Naive thymus-derived CD8-positive, alpha-beta T cell (primary cell): ENCODE measurements at regions not wholly inside any gene's neighbourhood (a gene's known extent, or its start where the extent isn't known, plus 50 kb on each side); places are given as distances from the start of the nearest gene placed in this dataset.
A peak's percentile ranks its signal among the peaks of the same experiment; 100 is the strongest.
"Not testable (repeated sequence)": the region's sequence is repeated elsewhere in the genome, so short reads cannot be mapped to it uniquely, and the experiment has no call there.

Source experiments
- ATAC-seq, 2 donors: fragments of 150-1000 bp; cut with Tn5 transposase in 1 of 2; sonication (Bioruptor Pico), chemical (Tn5 transposase) in 1 of 2; 1 replicate in 1 of 2; 2 replicates in 1 of 2; pipeline ENCODE4 v1.10.0; 2021; ENCODE audit warnings: mild to moderate bottlenecking in 2 of 2, moderate library complexity in 2 of 2
- POLR2A ChIA-PET: fragments of 350-600 bp; sonication (Branson Sonifier 250); formaldehyde crosslinking; loops from one replicate; lab custom pipeline; 2021; ENCODE audit warnings: antibody characterized with exemption; lab: Charles Lee
- DNase-seq, 10 donors: peaks; one replicate each; pipeline versions ENCODE4 v3.0.0 to v3.0.0-alpha.2; 2020 to 2022
- H3K27ac Mint-ChIP-seq, 10 donors: one replicate each; pipeline ENCODE4 v1.8.0; 2020 to 2022; ENCODE audit warnings: mild to moderate bottlenecking in 10 of 10, mixed read lengths in 10 of 10, moderate library complexity in 4 of 10, inconsistent platforms in 1 of 10
- H3K27me3 Mint-ChIP-seq, 5 donors: one replicate each; pipeline ENCODE4 v1.8.0; 2021 to 2022; ENCODE audit warnings: mixed read lengths in 5 of 5
- H3K36me3 Mint-ChIP-seq, 3 donors: one replicate each; pipeline ENCODE4 v1.8.0; 2020 to 2022; ENCODE audit warnings: mixed read lengths in 3 of 3, mild to moderate bottlenecking in 2 of 3, inconsistent platforms in 1 of 3
- H3K4me1 Mint-ChIP-seq, 4 donors: one replicate each; pipeline ENCODE4 v1.8.0; 2021 to 2022; ENCODE audit warnings: mixed read lengths in 4 of 4
- H3K4me3 Mint-ChIP-seq, 10 donors: one replicate each; pipeline ENCODE4 v1.8.0; 2020 to 2022; ENCODE audit warnings: mild to moderate bottlenecking in 10 of 10, mixed read lengths in 10 of 10, moderate library complexity in 6 of 10, inconsistent platforms in 1 of 10
- H3K9me3 Mint-ChIP-seq, 9 donors: one replicate each; pipeline ENCODE4 v1.8.0; 2020 to 2022; ENCODE audit warnings: mixed read lengths in 9 of 9, mild to moderate bottlenecking in 3 of 9, inconsistent platforms in 1 of 9, moderate library complexity in 1 of 9

DNA sequence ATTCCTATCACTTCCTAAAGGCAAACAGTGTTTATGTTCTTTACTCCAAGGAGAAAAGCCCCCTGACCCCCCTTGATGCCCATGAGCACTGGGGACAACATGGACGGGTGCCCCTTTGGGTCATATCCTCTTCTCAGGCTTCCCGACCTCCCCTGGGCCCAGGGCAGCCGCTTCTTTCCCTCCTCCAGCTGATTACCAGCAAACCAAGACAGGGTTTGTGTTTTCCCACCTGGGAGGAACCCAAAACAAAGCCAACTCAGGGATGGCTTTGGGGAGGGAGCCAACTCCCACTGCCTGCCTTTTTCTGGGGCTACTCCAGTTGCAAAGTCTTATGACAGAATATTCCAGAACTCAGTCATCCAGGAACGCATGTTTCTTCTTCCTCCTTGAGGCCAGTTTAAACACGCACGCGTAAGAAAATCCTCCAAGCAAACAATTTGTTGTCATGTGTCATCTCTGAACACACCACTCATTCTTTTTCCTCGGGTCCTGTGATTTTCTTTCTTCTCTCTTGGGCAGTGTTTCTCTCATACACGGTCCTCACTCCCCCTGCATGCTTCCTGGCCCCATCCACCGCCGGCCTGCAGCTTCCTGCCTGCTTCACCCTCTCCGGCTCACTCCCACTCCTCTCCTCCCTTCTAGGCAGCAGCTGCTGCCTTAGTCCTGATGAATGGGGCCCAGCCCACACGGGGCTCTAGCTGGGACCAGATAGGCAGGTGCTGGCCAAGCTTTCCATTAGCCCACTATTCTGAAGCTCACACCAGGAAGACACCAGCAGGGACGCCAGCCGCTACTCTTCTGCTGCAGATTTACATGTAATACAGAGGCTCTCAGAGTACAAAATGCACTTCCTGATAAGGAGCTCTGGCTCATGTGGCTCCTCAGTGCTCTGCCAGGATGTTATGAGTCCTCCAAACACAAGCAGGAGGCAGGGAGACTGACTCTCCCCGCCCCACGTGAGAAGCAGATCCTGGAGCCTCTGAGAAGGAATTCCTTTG lies 116.7 kb upstream of the VOPP1 start:
- DNase-seq, ATAC-seq, H3K36me3 Mint-ChIP-seq, H3K4me1 Mint-ChIP-seq, POLR2A ChIA-PET, H3K4me3 Mint-ChIP-seq, H3K9me3 Mint-ChIP-seq: not testable (repeated sequence)
- H3K27ac Mint-ChIP-seq = peak overlapping the region in 1 of 10 donors; percentile 67
- H3K27me3 Mint-ChIP-seq = peaks cover 0 to 31% (median 6%) of the 10 kb centered on the region in 5 donors

DNA sequence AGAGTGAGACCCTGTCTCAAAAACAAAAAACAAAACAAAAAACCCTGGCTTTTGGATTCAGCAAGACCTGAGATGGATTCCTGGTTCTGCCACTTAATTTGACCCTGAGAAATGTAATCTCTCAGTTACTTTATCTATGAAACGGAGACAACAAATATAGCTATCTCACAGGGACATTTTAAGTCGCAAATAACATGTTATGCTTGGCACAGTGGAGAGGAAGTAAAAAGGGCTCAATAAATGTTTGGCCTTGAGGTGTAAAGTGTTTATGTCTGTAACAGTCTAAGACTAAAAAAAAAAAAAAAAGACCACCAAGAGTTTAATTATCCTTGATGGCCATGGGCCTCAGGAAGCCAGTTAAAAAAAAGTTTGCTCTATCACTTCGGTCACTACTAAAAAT lies 116.0 kb upstream of the VOPP1 start:
- POLR2A ChIA-PET, H3K36me3 Mint-ChIP-seq, ATAC-seq, H3K9me3 Mint-ChIP-seq, DNase-seq, H3K4me3 Mint-ChIP-seq, H3K4me1 Mint-ChIP-seq, H3K27ac Mint-ChIP-seq: not testable (repeated sequence)
- peaks cover under 1 to 37% (median 7%) of the 10 kb centered on the region in 5 donors for H3K27me3 Mint-ChIP-seq

DNA sequence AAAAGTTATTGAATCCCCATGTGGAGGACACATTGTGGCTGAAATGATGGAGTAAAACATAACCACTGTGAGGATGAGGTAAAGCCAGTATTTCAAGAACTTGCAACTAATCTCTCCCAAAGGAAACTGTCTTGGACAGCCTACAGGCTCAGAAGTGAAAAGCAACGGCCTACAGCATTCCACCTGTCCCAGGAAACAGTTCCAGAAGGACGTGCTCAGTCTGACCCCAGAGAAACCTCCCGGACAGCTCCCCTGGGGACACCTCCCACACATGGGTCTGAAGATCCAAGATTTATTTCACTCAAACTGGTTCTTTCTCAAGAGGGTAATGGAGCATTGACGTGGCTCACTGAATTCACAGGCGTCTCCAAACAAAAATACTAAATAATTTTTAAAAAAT lies 115.0 kb upstream of the VOPP1 start:
- H3K4me1 Mint-ChIP-seq, H3K27ac Mint-ChIP-seq, POLR2A ChIA-PET, DNase-seq, H3K36me3 Mint-ChIP-seq, H3K9me3 Mint-ChIP-seq, ATAC-seq, H3K4me3 Mint-ChIP-seq: not testable (repeated sequence)
- peaks cover 4 to 42% (median 10%) of the 10 kb centered on the region in 5 donors for H3K27me3 Mint-ChIP-seq

DNA sequence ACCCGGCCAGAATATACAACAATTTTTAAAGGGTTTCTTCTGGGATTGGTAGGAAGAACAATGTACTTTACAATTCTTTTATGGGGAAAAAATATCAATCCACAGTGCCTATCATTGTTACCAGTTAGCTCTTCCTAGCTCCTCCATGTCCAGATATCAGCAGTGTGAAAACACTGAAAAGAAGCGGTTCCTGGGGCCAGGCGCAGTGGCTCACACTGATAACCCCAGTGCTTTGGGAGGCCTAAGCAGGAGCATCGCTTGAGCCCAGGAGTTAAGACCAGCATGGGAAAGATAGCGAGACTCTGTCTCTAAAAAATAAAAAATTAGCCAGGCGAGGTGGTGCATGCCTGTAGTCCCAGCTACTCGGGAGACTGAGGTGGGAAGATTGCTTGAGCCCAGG lies 114.5 kb upstream of the VOPP1 start:
- POLR2A ChIA-PET, H3K4me1 Mint-ChIP-seq, H3K4me3 Mint-ChIP-seq, H3K9me3 Mint-ChIP-seq, DNase-seq, ATAC-seq, H3K36me3 Mint-ChIP-seq: not testable (repeated sequence)
- Mint-ChIP-seq H3K27ac (peak overlapping the region in 1 of 10 donors; percentile 71), H3K27me3 (peaks cover 4 to 42% (median 10%) of the 10 kb centered on the region in 5 donors)

DNA sequence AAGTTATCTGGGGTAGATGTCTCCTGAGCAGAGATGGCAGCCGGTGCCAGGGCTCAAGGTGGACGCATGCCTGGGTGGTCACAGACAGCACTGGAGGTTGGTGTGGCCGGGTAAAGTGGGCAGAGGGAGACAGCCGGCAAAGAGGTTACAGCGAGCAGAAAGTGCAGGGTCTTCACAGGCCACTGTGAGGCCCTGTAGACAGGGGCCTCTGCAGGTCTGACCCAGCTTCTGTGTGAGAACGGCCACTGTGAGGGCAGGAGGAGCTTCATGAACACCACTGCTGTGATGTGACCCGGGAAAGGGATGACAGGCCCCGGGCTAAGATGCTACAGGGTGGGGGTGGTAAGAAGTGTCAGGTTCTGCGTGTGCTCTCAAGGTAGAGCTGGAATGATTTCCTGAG lies 111.2 kb upstream of the VOPP1 start:
- H3K27ac Mint-ChIP-seq, H3K4me1 Mint-ChIP-seq, H3K36me3 Mint-ChIP-seq, H3K9me3 Mint-ChIP-seq, ATAC-seq, DNase-seq, H3K4me3 Mint-ChIP-seq, POLR2A ChIA-PET: not testable (repeated sequence)
- peaks cover 4 to 32% (median 7%) of the 10 kb centered on the region in 5 donors for H3K27me3 Mint-ChIP-seq

DNA sequence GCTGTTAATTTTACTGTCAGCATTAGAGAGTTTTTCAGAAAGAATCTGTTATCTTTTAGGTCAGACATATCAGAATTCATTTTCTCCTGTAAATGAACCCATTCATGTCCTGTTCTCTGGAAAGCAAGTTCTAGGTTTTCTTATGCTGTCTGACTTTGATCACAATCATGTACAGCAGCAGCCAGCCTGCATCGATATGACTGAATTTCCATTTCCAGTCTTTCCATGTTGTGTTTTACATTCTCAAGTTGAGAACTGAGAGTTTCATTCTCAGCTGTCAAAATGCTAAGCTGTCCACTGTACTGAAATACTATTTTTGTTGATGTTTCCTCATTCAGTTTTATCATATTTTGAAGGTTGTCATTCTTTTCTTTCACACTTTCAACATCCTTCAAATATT lies 103.3 kb upstream of the VOPP1 start:
- H3K27me3 Mint-ChIP-seq, H3K9me3 Mint-ChIP-seq, H3K36me3 Mint-ChIP-seq, DNase-seq, H3K27ac Mint-ChIP-seq, ATAC-seq, H3K4me3 Mint-ChIP-seq, H3K4me1 Mint-ChIP-seq, POLR2A ChIA-PET: not testable (repeated sequence)

DNA sequence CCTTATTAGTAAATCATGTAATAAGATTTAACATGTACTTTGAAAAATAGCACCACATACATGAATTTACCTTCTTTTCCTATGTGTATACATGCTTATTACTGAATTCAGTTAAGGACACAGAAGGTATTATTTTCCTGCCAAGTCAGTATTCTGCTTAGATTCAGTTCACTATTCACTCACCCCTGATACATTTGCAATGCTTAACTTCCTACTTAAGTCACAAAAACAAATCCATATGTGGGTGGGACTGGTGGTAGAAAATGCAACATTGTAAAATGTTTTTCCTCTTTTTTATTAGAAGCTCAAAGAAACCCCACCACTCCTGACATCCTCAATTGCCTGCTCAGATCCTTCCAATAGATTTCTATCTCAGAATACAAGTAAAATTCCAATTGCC lies 101.2 kb upstream of the VOPP1 start:
- H3K27ac Mint-ChIP-seq, H3K4me1 Mint-ChIP-seq, DNase-seq, POLR2A ChIA-PET, H3K4me3 Mint-ChIP-seq, H3K36me3 Mint-ChIP-seq, H3K9me3 Mint-ChIP-seq, ATAC-seq, H3K27me3 Mint-ChIP-seq: not testable (repeated sequence)

DNA sequence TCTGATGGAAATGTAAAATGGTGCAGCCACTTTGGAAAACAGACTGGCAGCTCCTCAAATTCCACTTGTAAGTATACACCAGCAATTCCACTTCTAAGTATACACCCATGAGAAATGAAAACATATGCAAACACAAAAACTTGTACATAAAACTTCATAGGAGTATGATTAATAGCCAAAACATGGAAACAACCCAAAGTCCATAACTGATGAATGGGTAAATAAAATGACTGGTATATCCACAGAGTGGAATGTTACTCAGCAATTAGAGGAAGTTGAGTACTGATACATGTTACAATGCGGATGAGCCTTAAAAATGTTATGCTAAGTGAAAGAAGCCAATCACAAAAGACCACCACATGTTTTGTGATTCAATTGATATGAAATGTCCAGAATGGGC lies 99.8 kb upstream of the VOPP1 start:
- H3K9me3 Mint-ChIP-seq, POLR2A ChIA-PET, H3K4me3 Mint-ChIP-seq, H3K27ac Mint-ChIP-seq, ATAC-seq, H3K27me3 Mint-ChIP-seq, DNase-seq, H3K4me1 Mint-ChIP-seq, H3K36me3 Mint-ChIP-seq: not testable (repeated sequence)

DNA sequence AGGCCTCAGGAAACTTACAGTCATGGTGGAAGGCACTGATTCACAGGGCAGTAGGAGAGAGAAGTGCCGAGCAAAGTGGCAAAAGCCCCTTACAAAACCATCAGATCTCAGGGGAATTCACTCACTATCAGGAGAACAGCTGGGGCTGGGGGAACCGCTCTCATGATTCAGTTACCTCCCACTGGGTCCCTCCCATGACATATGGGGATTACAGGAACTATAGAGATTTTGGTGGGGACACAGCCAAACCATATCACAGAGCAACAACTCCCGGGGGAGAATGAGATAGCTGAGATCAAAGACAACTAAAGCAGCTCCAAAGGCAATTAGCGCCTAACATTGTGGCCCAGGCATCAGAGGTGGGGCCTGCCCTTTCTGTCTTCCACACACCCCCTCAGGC lies 85.4 kb upstream of the VOPP1 start:
- Mint-ChIP-seq H3K27me3 (peaks cover 0 to 4% (median 1%) of the 10 kb centered on the region in 5 donors), H3K9me3 (no peaks in the 10 kb centered on the region), H3K27ac (no peak overlapping the region), H3K4me1 (no peaks in the 10 kb centered on the region), H3K36me3 (no peaks in the 10 kb centered on the region), H3K4me3 (no peak overlapping the region)
- POLR2A ChIA-PET = no interaction called here
- DNase-seq = no peak
- ATAC-seq = no peak

DNA sequence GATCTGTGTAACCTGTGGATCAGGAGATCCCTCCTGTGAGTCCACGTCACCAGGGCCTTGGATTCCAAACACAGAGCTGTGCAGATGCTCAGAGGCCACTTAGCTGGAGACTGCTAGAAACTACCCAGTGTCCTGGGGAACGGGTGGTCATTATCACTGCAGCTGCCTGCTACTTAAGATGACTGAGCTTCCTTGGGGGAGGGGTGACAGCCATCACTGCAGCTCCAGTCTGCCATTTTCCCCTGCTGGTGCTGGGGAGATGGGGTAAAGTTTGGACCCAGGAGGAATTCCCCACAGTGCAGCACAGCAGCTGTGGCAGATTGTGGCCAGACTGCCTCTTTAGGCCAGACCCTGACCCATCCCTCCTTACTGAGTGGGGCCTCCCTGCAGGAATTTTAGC lies 78.8 kb upstream of the VOPP1 start:
- POLR2A ChIA-PET = no interaction called here
- Mint-ChIP-seq H3K4me1 (no peaks in the 10 kb centered on the region), H3K27me3 (peaks cover 1 to 18% (median 9%) of the 10 kb centered on the region in 5 donors), H3K4me3 (no peak overlapping the region), H3K27ac (no peak overlapping the region), H3K9me3 (no peaks in the 10 kb centered on the region), H3K36me3 (no peaks in the 10 kb centered on the region)
- ATAC-seq = no peak
- no peak for DNase-seq

DNA sequence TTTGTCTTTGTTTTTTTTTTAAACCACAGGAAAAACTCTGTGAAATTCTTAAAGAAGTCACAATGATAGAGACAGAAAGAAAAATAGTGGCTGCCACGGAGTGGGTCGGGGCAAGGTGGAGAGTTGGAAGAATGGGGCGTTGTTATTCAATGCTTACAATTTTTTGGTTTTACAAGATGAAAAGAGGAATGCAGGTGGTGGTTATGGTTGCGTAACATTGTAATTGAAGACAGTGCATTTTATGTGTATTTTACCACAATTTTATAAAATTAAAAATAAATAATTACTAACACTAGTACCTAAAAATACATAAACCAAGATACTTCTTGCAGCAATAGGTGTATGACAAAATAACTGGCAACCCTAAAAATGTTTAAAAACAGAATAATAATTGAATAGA lies 76.9 kb upstream of the VOPP1 start:
- Mint-ChIP-seq H3K4me1 (no peaks in the 10 kb centered on the region), H3K36me3 (no peaks in the 10 kb centered on the region), H3K27me3 (peaks cover 1 to 18% (median 9%) of the 10 kb centered on the region in 5 donors), H3K9me3 (no peaks in the 10 kb centered on the region), H3K4me3 (no peak overlapping the region), H3K27ac (peak overlapping the region in 1 of 10 donors; percentile 13)
- no peak for DNase-seq
- ATAC-seq = no peak
- POLR2A ChIA-PET = no interaction called here

DNA sequence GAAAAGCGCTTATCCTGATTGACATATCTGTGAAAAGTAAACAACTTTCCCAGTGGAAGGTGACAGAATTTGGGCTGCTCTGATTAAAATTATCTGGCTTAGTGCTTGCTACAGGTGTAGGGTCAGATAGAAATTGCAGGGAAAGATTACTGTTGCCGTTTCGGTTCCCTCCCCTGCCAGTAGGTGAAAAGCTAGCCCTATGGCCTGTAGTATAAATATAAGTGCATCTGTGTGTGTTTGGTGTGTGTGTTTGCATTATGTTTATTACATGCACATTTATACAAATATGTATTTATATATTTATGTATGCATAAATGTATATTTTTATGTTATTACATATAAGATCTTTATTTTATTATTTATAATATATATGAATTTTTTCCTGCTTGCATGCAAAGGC lies 72.3 kb upstream of the VOPP1 start:
- POLR2A ChIA-PET = no interaction called here
- Mint-ChIP-seq H3K36me3 (no peaks in the 10 kb centered on the region), H3K4me1 (peaks cover 1 to 12% (median 9%) of the 10 kb centered on the region in 4 donors), H3K27ac (peak overlapping the region in 1 of 10 donors; percentile 66), H3K27me3 (peaks cover 0 to 2% (median 1%) of the 10 kb centered on the region in 5 donors), H3K9me3 (peaks cover 0 to 14% (median 0%) of the 10 kb centered on the region in 9 donors), H3K4me3 (no peak overlapping the region)
- ATAC-seq (no peak), DNase-seq (no peak)

DNA sequence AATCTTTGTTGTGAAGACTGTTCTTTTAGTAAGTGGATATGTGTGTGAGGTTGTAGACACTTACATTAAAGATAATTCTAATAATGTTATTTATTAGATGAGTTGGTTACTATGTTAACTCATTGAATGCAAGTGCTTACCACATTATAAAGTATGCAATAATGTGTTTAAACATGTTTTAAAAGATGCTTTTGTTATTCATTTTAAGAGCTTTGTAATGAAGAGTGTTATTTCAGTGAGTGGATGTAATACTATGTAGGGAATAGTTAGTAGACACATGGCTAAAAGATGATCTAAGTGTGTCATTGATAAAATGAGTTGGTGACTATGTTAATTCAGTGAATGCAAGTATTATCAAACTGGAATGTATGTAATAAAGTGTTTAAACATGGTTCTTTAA lies 70.0 kb upstream of the VOPP1 start:
- DNase-seq = no peak
- peaks cover 0 to 2% (median 1%) of the 10 kb centered on the region in 5 donors for H3K27me3 Mint-ChIP-seq
- no peaks in the 10 kb centered on the region for H3K36me3 Mint-ChIP-seq
- no peak for ATAC-seq
- POLR2A ChIA-PET = interaction anchor here (1.5 kb wide), 1 partner anchor 423 kb away, joined by 13 read pairs; the partner anchor contains the start of gene SUMF2
- H3K27ac Mint-ChIP-seq = peak overlapping the region in 1 of 10 donors; percentile 11
- H3K9me3 Mint-ChIP-seq = peaks cover 0 to 14% (median 0%) of the 10 kb centered on the region in 9 donors
- no peak overlapping the region for H3K4me3 Mint-ChIP-seq
- H3K4me1 Mint-ChIP-seq = peaks cover 1 to 12% (median 9%) of the 10 kb centered on the region in 4 donors
